ENCODE measurements at regions not wholly inside any gene's neighbourhood (a gene's known extent, or its start where the extent isn't known, plus 50 kb on each side); places are given as distances from the start of the nearest gene placed in this dataset.

DNA sequence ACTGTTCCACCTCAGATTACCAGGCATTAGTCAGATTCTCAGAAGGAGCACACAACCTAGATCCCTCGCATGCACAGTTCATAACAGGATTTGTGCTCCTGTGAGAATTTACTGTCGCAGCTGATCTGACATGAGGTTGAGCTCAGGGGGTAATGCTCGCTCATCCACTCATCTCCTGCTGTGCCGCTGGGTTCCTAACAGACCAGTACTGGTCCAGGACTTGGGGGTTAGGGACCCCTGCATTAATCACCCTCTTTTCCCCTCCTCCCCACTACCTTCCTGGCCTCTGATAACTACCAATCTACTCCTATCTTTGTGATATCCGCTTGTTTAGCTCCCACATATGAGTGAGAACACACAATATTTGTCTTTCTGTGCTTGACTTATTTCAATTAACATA is 83.5 kb upstream of the FSHB start:
- no peak for TF ChIP-seq POLR2A (IDR thresholded peaks at IDR 0.05; ENCODE audit: low read depth, low read length)
- TF ChIP-seq, protein P1, sequence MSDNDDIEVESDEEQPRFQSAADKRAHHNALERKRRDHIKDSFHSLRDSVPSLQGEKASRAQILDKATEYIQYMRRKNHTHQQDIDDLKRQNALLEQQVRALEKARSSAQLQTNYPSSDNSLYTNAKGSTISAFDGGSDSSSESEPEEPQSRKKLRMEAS (IDR thresholded peaks at IDR 0.05; ENCODE audit: insufficient read depth, insufficient read length) = no peak
- TF ChIP-seq EZH2 (IDR thresholded peaks at IDR 0.05; ENCODE audit: borderline replicate concordance, low read depth, low read length, severe bottlenecking) = no peak
- TF ChIP-seq JUN (IDR thresholded peaks at IDR 0.05; ENCODE audit: borderline replicate concordance, insufficient read depth, insufficient read length, low read depth) = no peak
- TF ChIP-seq, protein P2, sequence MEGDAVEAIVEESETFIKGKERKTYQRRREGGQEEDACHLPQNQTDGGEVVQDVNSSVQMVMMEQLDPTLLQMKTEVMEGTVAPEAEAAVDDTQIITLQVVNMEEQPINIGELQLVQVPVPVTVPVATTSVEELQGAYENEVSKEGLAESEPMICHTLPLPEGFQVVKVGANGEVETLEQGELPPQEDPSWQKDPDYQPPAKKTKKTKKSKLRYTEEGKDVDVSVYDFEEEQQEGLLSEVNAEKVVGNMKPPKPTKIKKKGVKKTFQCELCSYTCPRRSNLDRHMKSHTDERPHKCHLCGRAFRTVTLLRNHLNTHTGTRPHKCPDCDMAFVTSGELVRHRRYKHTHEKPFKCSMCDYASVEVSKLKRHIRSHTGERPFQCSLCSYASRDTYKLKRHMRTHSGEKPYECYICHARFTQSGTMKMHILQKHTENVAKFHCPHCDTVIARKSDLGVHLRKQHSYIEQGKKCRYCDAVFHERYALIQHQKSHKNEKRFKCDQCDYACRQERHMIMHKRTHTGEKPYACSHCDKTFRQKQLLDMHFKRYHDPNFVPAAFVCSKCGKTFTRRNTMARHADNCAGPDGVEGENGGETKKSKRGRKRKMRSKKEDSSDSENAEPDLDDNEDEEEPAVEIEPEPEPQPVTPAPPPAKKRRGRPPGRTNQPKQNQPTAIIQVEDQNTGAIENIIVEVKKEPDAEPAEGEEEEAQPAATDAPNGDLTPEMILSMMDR (IDR thresholded peaks at IDR 0.05; ENCODE audit: extremely low read depth in 1 of 2, insufficient read depth in 1 of 2, low read depth in 1 of 2, low read length in 2 of 2) = no peak
